Smooth muscle cell (in vitro differentiated cells): ENCODE measurements at regions not wholly inside any gene's neighbourhood (a gene's known extent, or its start where the extent isn't known, plus 50 kb on each side); places are given as distances from the start of the nearest gene placed in this dataset.

ENCODE experiments used
- DNase-seq: peaks from one replicate; lab custom pipeline; 2025; ENCODE audit not compliant: unreplicated experiment; lab: John Stamatoyannopoulos, UW
- H2AFZ ChIP-seq: fragments of 200-600 bp; sonication (generic); 2 replicates; pipeline ENCODE4 v1.6.0; 2016; ENCODE audit warnings: antibody characterized with exemption, low read depth, mild to moderate bottlenecking
- H3F3A ChIP-seq: fragments of 200-600 bp; sonication (generic); 2 replicates; pipeline ENCODE4 v1.6.0; 2017; ENCODE audit warnings: antibody characterized with exemption, low read depth
- H3K27ac ChIP-seq: fragments of 200-600 bp; sonication (generic); 2 replicates; pipeline ENCODE4 v1.5.1; 2016; ENCODE audit warnings: low read depth, mild to moderate bottlenecking
- H3K27me3 ChIP-seq: fragments of 200-600 bp; sonication (generic); 2 replicates; pipeline ENCODE4 v1.6.1; 2016; ENCODE audit warnings: low read depth, mild to moderate bottlenecking
- H3K36me3 ChIP-seq: fragments of 200-600 bp; sonication (generic); 2 replicates; pipeline ENCODE4 v1.5.1; 2016; ENCODE audit warnings: low read depth
- H3K4me1 ChIP-seq: fragments of 200-600 bp; sonication (generic); 2 replicates; pipeline ENCODE4 v1.5.1; 2016; ENCODE audit warnings: low read depth
- H3K4me2 ChIP-seq: fragments of 200-600 bp; sonication (generic); 2 replicates; pipeline ENCODE4 v1.6.0; 2016; ENCODE audit warnings: mild to moderate bottlenecking
- H3K4me3 ChIP-seq: fragments of 200-600 bp; sonication (generic); 2 replicates; pipeline ENCODE4 v1.5.1; 2016; ENCODE audit warnings: mild to moderate bottlenecking
- H3K79me2 ChIP-seq: fragments of 200-600 bp; sonication (generic); 2 replicates; pipeline ENCODE4 v1.6.0; 2016; ENCODE audit warnings: low read depth, mild to moderate bottlenecking
- H3K9ac ChIP-seq: fragments of 200-600 bp; sonication (generic); 2 replicates; pipeline ENCODE4 v1.6.0; 2016; ENCODE audit warnings: low read depth
- H3K9me3 ChIP-seq: fragments of 200-600 bp; sonication (generic); replicated peaks from 2 replicates; pipeline ENCODE4 v1.5.1; 2016; ENCODE audit warnings: low read depth
- H4K20me1 ChIP-seq: fragments of 200-600 bp; sonication (generic); 2 replicates; pipeline ENCODE4 v1.6.0; 2016; ENCODE audit warnings: low read depth
- WGBS: methylation state at CpG from one replicate; pipeline ENCODE4 v1.1.7; 2016; ENCODE audit warnings: low lambda C conversion rate; 5-methylcytosine and 5-hydroxymethylcytosine counted together
- TF ChIP-seq, protein P1 (sequence below): fragments of 200-600 bp; sonication (generic); IDR thresholded peaks from 2 replicates; pipeline ENCODE4 v1.5.1; 2017; ENCODE audit warnings: borderline replicate concordance, mild to moderate bottlenecking, antibody characterized with exemption; ENCODE audit not compliant: insufficient read depth, poor library complexity, severe bottlenecking

GRCh38 chr10:98328163-98328562 is 60.2 kb upstream of the LOXL4 start:
- Histone ChIP-seq H4K20me1 (no peaks in the 10 kb centered on the region), H3K4me2 (no peak overlapping the region), H3F3A (peaks cover 9% of the 10 kb centered on the region), H3K36me3 (no peaks in the 10 kb centered on the region), H3K79me2 (no peaks in the 10 kb centered on the region), H3K9ac (no peak overlapping the region), H3K27ac (no peak overlapping the region), H3K27me3 (no peaks in the 10 kb centered on the region), H3K4me3 (no peak overlapping the region), H2AFZ (no peak overlapping the region), H3K4me1 (no peaks in the 10 kb centered on the region), H3K9me3 (no peaks in the 10 kb centered on the region)
- TF ChIP-seq, protein P1, sequence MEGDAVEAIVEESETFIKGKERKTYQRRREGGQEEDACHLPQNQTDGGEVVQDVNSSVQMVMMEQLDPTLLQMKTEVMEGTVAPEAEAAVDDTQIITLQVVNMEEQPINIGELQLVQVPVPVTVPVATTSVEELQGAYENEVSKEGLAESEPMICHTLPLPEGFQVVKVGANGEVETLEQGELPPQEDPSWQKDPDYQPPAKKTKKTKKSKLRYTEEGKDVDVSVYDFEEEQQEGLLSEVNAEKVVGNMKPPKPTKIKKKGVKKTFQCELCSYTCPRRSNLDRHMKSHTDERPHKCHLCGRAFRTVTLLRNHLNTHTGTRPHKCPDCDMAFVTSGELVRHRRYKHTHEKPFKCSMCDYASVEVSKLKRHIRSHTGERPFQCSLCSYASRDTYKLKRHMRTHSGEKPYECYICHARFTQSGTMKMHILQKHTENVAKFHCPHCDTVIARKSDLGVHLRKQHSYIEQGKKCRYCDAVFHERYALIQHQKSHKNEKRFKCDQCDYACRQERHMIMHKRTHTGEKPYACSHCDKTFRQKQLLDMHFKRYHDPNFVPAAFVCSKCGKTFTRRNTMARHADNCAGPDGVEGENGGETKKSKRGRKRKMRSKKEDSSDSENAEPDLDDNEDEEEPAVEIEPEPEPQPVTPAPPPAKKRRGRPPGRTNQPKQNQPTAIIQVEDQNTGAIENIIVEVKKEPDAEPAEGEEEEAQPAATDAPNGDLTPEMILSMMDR, result no peak
- DNase-seq, result no peak
- WGBS, result 84% methylated on average over 3 of the region's 3 CpGs

- DNase-seq, result no peak
- Histone ChIP-seq H3K4me1 (no peaks in the 10 kb centered on the region), H2AFZ (no peak overlapping the region), H3K4me2 (no peak overlapping the region), H3K4me3 (no peak overlapping the region), H3K9me3 (no peaks in the 10 kb centered on the region), H3K27me3 (no peaks in the 10 kb centered on the region), H4K20me1 (no peaks in the 10 kb centered on the region), H3K79me2 (no peaks in the 10 kb centered on the region), H3K9ac (no peak overlapping the region), H3K27ac (no peak overlapping the region), H3K36me3 (no peaks in the 10 kb centered on the region), H3F3A (peaks cover 18% of the 10 kb centered on the region)
- TF ChIP-seq, protein P1, result no peak
- 65% methylated on average over 15 of the region's 15 CpGs for WGBS
These were observed 58.6 kb upstream of the LOXL4 start for GRCh38 chr10:98326621-98327027.

- Histone ChIP-seq H3K9me3 (no peaks in the 10 kb centered on the region), H3K4me3 (no peak overlapping the region), H3F3A (peaks cover 18% of the 10 kb centered on the region), H4K20me1 (no peaks in the 10 kb centered on the region), H3K9ac (no peak overlapping the region), H3K79me2 (no peaks in the 10 kb centered on the region), H3K27me3 (no peaks in the 10 kb centered on the region), H3K4me1 (no peaks in the 10 kb centered on the region), H3K36me3 (no peaks in the 10 kb centered on the region), H3K27ac (peak overlapping the region; percentile 25), H3K4me2 (peak overlapping the region; percentile 67), H2AFZ (no peak overlapping the region)
- DNase-seq, result peak; percentile 56
- 55% methylated on average over 4 of the region's 4 CpGs for WGBS
- TF ChIP-seq, protein P1, result no peak
These were observed 55.5 kb upstream of the LOXL4 start for GRCh38 chr10:98323221-98324164.
